ENCODE measurements at regions not wholly inside any gene's neighbourhood (a gene's known extent, or its start where the extent isn't known, plus 50 kb on each side); places are given as distances from the start of the nearest gene placed in this dataset.
"Not testable (repeated sequence)": the region's sequence is repeated elsewhere in the genome, so short reads cannot be mapped to it uniquely, and the experiment has no call there.

- DNase-seq (ENCODE audit: low read depth): peak; percentile 12
Observed at GRCh38 chr7:136114966-136115762, 138.0 kb upstream of the MTPN start.

GRCh38 chr7:136114467-136114866 is 137.3 kb upstream of the MTPN start:
- not testable (repeated sequence) for DNase-seq (ENCODE audit: low read depth)

GRCh38 chr7:136109037-136109436 is 131.9 kb upstream of the MTPN start:
- not testable (repeated sequence) for DNase-seq (ENCODE audit: low read depth)

- DNase-seq (ENCODE audit: low read depth): no peak
Observed at GRCh38 chr7:136105191-136105590, 128.0 kb upstream of the MTPN start.

GRCh38 chr7:136104269-136104603 is 127.1 kb upstream of the MTPN start:
- DNase-seq (ENCODE audit: low read depth): no peak

GRCh38 chr7:136103545-136104268 is 126.5 kb upstream of the MTPN start:
- no peak for DNase-seq (ENCODE audit: low read depth)

- no peak for DNase-seq (ENCODE audit: low read depth)
Observed at GRCh38 chr7:136102881-136103280, 125.7 kb upstream of the MTPN start.

GRCh38 chr7:136092714-136093113 is 115.6 kb upstream of the MTPN start:
- not testable (repeated sequence) for DNase-seq (ENCODE audit: low read depth)

- no peak for DNase-seq (ENCODE audit: low read depth)
Observed at GRCh38 chr7:136087881-136088280, 110.7 kb upstream of the MTPN start.

GRCh38 chr7:136086712-136087111 is 109.6 kb upstream of the MTPN start:
- no peak for DNase-seq (ENCODE audit: low read depth)

- DNase-seq (ENCODE audit: low read depth): no peak
Observed at GRCh38 chr7:136079934-136080333, 102.8 kb upstream of the MTPN start.

- no peak for DNase-seq (ENCODE audit: low read depth)
Observed at GRCh38 chr7:136079478-136079892, 102.3 kb upstream of the MTPN start.

GRCh38 chr7:136079066-136079465 is 101.9 kb upstream of the MTPN start:
- DNase-seq (ENCODE audit: low read depth): no peak

- DNase-seq (ENCODE audit: low read depth): no peak
Observed at GRCh38 chr7:136078630-136079029, 101.5 kb upstream of the MTPN start.

GRCh38 chr7:136076954-136077353 is 99.8 kb upstream of the MTPN start:
- no peak for DNase-seq (ENCODE audit: low read depth)

GRCh38 chr7:136074843-136075242 is 97.7 kb upstream of the MTPN start:
- DNase-seq (ENCODE audit: low read depth): no peak

GRCh38 chr7:136072447-136072846 is 95.3 kb upstream of the MTPN start:
- DNase-seq (ENCODE audit: low read depth): no peak

- no peak for DNase-seq (ENCODE audit: low read depth)
Observed at GRCh38 chr7:136070736-136071505, 93.8 kb upstream of the MTPN start.

- DNase-seq (ENCODE audit: low read depth): no peak
Observed at GRCh38 chr7:136069840-136070529, 92.8 kb upstream of the MTPN start.

GRCh38 chr7:136067277-136067676 is 90.1 kb upstream of the MTPN start:
- DNase-seq (ENCODE audit: low read depth): no peak

GRCh38 chr7:136066304-136067143 is 89.4 kb upstream of the MTPN start:
- DNase-seq (ENCODE audit: low read depth): no peak

Measured in stimulated activated CD8-positive, alpha-beta memory T cell treated with anti-CD3 and anti-CD28 coated beads, Interleukin-4, amount 100 ng/mL, for 24 hours (primary cell).